Spleen (tissue), 7 donors: ENCODE measurements at regions not wholly inside any gene's neighbourhood (a gene's known extent, or its start where the extent isn't known, plus 50 kb on each side); places are given as distances from the start of the nearest gene placed in this dataset.

Experiments
- CTCF ChIP-seq, 11 experiments: fragments of 200-600 bp in 7 of 11; fragments of 450-650 bp in 4 of 11; sonication (generic) in 4 of 11; IDR thresholded peaks in 8 of 11; conservative IDR thresholded peaks in 3 of 11; 1 replicate in 7 of 11; 2 replicates in 4 of 11; pipeline versions ENCODE4 v1.4.0 to v1.8.0; 2016 to 2021; ENCODE audit warnings: antibody characterized with exemption in 11 of 11, inconsistent platforms in 4 of 11, mild to moderate bottlenecking in 1 of 11
- POLR2A ChIP-seq, 3 donors: fragments of 450-650 bp; IDR thresholded peaks; one replicate each; pipeline ENCODE4 v1.5.1; 2017; ENCODE audit warnings: antibody characterized with exemption in 3 of 3, mild to moderate bottlenecking in 1 of 3
- POLR2AphosphoS5 ChIP-seq, 3 donors: sonication (generic); formaldehyde crosslinking; IDR thresholded peaks; one replicate each; pipeline ENCODE4 v1.5.1; 2017; ENCODE audit warnings: antibody characterized with exemption in 3 of 3
- donor health status: DM: no; HTN: no; CAD: no; lungs with moderate emphysema.
- donor health status: DM: no; HTN: no; CAD: no.
- donor health status: DM: no; HTN: no; CAD: no.

- TF ChIP-seq POLR2A (IDR thresholded peaks at IDR 0.05), result no peak
- TF ChIP-seq CTCF (IDR thresholded peaks at IDR 0.05 in 8 of 11, conservative IDR thresholded peaks at IDR 0.05 in 3 of 11), result no peak
- TF ChIP-seq POLR2AphosphoS5 (IDR thresholded peaks at IDR 0.05), result no peak
These were observed 435.0 kb upstream of the NR2F2 start for GRCh38 chr15:95895508-95895907.
